HG02623 (cell line): ENCODE measurements at regions not wholly inside any gene's neighbourhood (a gene's known extent, or its start where the extent isn't known, plus 50 kb on each side); places are given as distances from the start of the nearest gene placed in this dataset.

Source experiments
- ATAC-seq: cut with Tn5 transposase; IDR thresholded peaks from one replicate; pipeline ENCODE4 v1.9.1; 2021; ENCODE audit warnings: moderate library complexity; ENCODE audit not compliant: unreplicated experiment

DNA sequence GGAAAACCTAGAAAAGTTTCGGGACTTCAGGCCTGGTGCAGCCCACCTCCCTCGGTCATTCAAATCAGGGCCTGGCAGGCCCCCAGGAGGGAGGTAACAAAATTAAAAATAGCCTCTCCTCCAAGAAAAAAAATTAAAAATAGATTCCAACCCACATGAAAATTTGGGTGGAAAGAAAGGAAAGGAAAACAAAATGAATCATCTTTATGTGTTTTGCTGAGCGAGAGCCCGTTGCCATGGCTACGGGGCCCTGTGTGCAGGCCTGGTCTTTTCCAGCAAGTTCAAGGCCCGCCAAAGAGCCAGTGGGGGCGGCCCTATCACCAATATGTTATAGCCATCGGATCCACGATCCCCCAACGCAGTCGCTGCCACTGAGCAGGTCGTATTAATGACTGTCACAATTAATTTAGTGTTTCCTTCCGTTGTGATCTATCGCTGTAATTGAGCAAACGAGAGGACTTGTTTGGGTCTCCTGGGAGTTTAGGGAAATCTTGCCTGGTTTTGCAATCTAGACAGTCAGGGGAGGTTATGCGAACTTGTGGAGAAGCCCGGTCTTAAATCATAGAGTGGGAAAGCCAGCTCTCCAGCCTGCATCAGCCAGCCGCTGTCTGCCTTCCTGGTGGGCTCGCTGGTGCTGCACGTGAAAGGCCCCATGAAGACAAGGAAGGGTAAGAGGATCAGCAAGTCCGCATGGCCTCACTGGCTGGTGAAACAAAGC lies 452.4 kb downstream of the BCOR start:
- ATAC-seq, result no peak

DNA sequence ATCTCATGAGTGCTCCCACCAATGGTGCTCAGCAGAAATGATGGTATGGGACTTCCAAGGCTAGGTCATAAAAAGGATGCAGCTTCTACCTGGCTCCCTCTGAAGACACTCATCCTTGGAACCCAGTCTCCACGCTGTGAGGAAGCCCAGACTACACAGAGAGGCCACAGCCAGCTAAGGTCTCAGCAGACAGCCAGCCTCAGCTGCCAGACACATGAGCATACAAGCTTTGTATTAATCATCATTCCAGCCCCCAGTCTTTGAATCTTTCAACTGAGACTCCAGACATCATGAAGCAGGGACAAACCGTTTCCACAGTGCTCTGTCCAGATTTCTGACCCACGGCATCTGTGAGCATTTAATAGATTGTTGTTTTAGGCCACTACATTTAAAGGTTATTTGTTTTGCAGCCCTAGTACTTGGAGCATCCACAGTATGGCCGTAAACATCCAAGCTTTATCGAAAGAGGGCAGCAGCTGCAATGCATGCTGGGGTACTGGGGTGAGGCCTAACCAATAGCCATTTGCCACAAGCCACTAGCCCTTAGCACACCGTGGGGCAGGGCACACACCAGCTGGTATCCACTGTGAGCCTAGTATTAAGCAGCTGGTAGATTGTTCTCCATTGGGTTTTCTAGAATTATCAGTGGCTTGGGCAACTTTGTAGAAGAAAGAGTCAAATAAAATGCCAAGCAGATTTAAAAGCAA lies 449.1 kb downstream of the BCOR start:
- ATAC-seq, result no peak

DNA sequence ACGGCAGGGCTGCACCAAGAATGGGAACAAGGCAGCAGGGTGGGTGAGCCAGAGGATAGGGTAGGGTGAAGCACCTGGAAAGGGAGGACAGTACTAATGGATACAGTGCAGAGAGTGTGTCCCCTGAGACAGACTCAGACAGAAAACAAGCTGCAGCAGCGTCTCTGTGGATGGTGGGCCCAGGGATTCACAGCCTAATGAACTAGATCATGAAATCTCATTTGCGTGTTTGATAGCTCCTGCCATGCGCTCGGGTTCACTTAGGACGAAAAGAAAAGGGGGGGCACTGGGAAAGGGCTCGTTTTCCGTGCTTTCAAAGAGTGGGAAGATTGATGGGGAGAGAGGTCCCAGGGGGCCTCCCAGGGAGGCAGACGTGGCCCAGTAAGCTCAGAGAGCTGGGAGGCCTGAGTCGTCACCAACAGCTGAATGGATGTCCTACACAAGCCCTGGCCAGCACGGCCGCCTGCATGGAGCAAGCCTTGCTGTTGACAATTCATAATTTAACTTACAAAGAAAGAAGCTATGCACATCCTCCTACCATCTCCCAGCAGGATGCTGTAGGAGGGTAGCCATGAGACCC lies 446.9 kb downstream of the BCOR start:
- ATAC-seq, result no peak

DNA sequence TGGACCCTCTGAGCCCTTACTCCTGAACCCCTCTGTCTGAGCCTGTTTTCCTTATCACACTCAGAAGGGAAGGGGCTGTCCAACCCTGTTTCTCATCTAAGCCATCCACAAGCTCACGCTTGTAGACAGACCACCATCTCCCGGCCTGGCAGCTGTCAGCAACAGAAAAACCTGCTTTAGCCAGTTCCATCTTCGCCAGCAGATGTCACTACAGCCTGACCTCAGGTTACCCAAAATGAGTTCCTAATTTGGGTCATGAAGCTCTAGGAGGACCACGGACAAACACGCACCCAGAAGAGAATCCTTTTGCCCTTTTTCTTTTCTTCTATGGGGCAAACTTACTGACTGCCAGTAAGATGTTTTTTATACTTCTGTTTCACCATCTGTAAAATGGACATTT lies 445.4 kb downstream of the BCOR start:
- no peak for ATAC-seq

DNA sequence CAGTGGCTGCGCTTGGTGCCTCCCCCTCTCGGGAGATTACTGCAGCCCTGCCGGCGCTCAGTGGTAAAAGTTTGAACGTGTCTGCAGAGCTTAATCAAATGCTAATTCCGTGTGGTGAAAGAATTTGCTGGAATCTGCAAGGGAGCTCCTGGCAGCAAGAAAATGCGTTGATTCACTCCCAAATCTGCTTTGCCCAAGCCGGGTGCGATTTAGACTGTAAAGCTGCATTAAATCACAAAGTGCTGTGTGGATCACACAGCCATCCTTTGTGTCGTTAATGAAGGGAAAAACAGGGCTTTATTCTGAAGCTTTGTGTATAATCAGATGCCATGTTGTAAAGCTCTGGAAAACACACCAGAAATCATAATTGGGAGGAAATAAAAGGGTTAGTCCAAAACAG lies 444.1 kb downstream of the BCOR start:
- no peak for ATAC-seq

DNA sequence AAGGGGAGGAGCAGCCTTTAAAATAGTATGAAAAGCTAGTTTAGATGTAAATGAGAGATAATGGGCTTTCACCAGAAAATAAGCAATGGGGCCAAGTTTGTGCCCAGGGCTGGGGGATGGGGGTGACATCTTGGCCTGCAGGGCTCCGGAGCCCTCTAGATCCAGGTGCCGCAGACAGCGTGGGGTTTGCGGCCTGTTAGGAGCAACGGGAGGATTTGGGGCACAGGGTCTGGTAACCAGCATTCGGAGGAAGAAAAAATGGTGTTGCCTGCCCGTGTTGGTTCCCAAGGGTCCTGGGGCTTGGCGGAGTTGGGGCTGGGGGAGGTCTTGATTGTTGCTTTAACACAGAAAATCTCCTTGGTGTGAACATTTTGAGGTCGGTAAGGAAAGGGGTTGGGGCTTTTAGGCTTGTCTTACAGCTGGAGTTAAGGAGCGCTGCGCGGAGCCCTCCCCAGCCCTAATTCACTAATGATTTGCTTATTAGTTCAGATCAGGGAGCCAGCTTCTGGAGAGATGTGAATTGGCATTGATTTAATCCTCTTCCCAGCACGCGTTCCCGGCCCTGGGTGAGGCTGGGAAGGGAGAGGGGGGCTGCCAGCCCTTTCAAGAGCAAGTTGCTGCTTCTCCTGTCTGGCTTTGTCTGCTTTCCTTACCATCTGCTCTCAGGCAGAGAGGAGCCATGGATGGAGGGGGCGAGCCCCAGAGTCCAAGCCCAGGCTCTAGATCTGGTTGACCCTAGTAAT lies 443.4 kb downstream of the BCOR start:
- no peak for ATAC-seq

DNA sequence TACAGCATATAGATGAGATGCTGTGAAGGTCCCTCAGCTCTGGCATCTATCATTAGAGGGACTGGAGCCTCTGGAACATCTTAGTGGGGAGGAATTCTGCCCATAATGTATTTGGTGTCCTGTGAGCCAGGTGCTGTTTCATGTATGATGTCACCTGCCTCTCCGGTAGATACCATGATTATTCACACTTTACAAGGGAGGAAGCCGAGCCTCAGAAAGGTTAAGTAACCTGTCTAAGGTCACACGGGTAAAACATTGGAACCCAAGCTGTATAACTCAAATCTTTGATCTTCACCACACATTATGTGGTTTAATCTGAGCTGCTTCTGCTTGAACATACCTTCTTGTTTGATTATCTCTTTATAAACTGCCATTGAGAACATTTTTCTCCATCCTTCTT lies 442.8 kb downstream of the BCOR start:
- ATAC-seq, result no peak

DNA sequence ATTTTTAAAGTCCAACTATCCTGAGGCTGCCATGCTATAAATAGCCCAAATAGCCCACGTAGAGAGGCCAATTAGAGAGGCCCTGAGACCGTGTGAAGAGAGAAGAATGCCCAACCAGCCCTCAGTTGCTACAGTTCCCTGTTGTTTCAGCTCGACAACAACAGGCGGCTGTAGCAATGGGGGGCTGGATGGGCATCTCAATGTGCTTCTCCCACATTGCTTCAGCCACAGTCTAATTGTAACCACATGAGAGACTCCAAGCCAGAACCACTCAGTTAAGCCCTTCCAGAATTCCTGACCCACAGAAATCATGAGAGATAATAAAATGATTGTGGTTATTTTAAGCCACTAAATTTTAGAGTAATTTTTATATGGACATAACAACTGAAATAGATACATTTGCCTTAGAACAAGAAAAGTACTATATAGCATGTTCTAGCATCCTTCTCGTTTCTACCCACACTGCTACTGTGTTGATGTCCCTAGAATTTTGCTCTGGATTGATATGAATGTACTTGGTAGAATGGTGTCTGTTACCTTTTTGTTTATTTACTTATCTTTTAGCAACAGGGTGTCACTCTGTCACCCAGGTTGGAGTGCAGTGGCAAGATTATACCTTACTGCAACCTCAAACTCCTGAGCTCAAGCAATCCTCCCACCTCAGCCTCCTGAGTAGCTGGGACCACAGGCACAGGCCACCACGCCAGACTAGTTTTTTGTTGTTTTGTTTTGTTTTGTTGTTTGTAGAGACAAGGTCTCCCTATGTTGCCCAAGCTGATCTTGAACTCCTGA lies 436.4 kb downstream of the BCOR start:
- no peak for ATAC-seq

DNA sequence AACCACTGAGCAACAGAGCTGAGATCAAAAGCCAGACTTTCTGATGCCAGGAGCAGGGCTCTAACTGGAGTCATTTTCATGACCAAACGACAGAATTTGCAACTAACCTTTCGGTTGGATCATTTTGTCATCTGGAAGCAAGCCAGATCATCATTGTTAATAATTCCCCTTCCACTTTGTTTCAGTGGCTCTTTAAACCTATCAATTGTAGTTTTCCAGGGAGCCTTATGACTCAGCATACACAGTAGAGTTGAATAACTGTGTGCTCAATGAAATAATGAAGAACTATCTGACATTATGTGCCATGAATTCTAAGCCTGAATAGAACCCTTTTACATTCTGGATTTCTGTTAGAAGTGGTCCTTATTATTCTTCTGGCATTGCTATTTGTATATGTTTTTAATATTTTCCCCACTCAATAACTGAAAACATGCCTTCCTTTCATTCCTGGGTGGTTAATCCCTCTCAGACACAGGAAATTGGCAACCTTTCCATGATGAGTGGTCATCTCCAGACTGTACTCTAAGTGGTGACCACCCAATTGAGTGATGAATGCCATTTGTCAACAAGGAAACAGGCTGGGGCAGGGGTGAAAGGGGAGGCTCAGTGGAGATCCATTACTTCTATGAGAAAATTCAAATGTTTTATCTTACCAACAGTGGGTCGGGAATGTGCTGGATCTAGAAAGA lies 431.8 kb downstream of the BCOR start:
- ATAC-seq, result no peak

DNA sequence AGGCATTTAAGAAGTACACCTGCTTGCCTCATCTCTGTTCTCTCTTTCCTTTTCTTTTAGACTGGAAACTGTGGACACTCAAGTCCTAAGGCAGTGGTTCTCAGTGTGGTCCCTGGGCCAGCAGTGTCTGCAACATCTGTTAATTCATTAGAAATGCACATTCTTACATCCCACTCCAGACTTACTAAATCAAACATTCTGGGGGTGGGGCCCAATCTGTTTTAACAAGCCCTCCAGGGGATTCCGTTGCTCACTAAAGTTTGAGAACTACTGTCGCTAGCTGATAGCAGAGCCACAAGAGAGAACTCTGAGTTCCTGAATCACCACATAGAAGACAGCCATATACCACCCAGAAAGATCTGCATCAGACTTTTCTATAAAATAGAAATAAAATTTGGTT lies 430.6 kb downstream of the BCOR start:
- ATAC-seq, result no peak

DNA sequence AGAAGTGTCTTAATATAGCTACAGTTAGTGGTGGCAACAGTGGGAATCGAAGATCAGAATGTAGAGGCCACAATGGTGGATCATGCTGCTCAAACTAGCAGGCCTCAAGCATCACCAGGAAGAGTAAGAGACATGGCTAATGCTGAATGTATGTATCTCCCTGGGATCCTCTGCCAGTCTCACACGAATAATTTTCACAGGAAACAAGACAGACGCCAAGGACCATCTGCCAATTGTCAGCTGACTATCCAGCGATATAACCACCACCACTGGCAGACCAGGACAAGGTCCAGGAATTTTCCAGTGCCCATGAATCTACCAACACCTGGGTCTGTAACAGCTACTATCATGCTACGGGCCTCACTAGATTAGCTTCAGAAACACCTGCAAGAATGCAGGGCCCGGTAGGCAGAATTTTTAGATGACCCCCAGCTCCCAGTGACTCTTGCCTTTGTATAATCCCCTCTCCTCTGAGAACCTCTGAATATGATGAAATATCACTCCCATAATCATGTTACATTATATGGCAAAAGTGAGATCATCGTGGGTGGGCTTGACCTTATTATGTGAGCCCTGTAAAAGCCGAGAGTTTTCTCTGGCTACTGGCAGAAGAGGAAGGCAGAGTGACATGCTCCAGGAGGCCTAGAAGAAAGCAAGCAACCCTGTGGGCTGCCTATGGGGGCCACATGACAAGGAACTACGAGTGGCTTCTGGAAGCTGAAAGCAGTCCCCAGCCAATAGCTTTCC lies 429.8 kb downstream of the BCOR start:
- no peak for ATAC-seq

DNA sequence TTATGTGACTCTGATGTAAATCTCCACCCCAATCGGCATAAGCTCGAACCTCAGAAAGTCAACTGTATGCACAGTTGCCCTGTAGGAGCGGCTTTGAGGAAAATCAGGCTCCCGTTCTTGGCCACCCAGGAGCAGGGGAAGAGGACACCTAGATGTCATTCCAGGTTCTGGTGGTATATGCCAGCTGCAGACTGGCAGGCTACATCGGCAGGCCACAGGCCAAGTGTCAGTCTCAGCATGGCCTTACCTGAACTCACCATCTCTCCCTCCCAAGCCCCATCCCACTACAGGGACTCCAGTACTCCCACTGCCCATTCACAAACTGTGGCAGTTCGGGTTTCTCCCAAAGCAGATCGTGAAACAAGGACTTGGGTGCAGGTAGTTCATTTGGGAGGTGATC lies 428.1 kb downstream of the BCOR start:
- no peak for ATAC-seq

DNA sequence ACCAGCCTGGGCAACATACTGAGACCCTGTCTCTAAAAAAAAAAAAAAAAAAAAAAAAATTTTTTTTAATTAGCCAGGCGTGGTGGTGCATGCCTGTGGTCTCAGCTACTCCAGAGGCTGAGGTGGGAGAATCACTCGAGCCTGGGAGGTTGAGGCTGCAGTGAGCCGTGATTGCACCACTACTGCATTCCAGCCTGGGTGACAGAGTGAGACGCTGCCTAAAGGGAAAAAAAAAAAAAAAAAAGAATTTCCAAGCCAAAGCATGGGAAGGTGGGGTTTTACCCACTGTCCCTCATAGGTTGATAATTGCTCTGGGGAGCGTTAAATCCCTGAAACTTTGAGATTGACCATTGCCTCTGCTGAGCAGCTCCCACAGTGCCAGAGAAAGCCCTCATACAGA lies 427.5 kb downstream of the BCOR start:
- no peak for ATAC-seq

DNA sequence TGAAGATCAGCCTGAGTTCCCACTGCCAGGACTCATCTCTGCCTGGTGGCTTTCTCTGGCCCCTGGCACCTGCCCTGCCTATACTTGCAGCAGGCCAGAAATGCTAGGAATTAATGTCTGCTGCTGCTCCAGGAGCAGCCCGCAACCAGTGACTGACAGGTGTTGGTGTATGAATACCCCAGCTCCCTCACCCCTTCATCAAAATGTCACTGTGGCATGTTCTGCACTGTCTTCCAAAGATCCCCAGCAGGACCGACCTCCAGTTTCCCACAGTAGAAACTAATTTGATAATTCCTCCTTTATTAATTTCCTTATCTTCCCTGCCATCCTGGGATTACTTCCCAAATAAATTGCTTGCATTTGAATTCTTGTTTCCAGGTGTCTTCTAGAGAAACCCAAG lies 425.4 kb downstream of the BCOR start:
- no peak for ATAC-seq

DNA sequence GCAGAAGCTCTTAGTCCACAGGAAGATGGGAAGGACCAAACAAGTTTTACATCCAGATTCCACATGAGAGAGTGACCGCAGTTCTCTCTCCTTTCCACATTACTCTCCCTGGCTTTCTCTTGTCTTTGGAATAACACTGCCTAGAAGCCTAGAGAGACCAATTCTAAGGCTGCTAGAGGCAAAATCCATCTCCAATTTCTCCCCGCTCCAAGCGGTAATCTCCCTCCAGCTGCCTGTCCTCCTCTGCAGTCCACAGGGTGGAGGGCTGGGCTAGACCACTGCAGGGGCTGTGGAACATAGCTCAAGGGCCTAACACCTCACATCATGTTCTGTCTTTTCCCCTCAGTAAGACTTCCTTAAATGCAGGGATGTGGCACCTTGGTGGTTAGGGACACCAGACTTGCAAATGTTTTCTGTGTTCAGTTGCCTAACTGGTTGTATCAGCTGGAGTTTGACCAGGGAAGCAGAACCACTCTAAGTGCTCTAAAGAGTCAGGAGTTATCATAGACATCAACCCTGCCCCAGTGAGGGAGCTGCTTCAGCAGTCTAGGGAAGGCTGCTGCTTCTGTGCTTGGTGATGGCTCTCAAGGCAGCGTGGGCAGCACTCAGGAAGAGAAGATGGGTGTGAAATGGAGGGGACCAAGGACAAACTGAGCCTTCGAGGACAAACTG lies 423.1 kb downstream of the BCOR start:
- ATAC-seq, result no peak

DNA sequence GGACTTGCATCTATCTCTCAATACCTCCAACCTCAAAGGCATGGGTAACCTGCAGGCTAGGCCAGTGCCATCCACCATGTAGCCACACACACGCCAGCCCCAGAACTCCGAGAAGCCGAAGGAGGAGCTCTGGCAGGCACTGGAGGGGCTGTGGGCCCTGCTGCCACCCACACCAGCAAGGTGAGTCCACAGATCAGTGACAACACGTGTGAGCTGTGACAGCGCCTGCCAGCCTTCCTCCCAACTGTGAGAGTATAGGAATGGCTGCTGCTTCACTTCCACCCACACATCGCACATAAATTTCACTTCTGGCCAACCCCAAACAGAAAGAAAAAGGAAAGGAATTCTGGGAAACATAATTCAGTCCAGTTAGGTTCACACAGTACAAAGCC lies 422.6 kb downstream of the BCOR start:
- no peak for ATAC-seq

DNA sequence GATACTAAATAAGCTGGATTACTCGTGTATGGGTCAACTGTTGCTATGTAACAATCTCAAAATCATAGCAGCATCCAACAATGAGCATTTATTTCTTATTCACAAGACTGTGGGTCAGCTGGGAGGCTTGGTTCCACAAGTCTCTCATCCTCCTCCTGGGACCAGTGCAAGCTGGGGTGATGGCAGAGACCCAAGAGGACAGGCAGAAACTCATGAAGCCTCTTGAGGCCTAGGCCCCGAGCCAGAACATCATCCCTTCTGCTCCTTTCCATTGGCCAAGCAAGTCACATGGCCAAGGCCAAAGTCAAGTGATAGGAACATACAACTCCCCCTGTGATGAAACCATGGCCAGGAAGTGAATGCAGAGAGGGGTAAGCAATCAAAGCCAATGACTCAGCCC lies 422.1 kb downstream of the BCOR start:
- no peak for ATAC-seq

DNA sequence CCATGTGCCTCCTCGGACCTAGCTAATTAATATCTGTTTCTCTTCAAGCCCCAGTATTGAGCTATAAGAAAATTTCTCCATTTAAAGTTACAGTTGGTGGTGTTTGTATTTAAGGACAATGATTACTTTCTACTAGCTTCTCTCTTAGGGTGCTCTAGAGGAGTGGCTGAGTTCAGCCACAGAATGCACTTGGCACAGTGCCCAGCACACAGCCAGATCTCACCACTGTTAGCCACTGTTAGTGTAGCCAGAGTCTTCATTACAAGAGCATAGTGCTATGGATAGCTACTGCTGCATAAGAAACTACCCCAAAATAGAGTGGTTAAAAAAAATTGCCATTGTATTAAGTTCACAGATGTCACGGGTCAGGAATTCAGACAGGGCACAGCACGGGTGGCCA lies 421.3 kb downstream of the BCOR start:
- ATAC-seq, result no peak

DNA sequence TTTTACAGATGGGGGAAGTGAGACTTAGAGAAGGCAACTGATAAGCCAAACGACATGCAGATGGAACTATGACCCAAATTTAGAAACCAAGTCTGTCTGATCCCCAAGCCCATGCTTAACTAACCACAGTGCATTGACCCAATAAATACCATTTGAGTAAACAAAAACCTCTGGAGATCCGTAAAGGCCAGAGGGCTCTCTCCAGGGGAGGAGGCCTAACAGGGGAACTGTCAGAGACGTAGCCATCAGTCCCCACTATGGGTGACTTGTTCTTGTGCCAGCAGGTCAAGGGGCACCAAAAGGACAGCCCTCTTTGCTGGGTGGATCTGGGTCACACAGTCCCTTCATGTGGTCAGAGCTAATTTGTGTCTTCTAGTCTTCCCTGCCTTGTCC lies 420.2 kb downstream of the BCOR start:
- ATAC-seq, result no peak
